HCT116 (cell line): ENCODE measurements at regions not wholly inside any gene's neighbourhood (a gene's known extent, or its start where the extent isn't known, plus 50 kb on each side); places are given as distances from the start of the nearest gene placed in this dataset.
A peak's percentile ranks its signal among the peaks of the same experiment; 100 is the strongest.

Experiments used
- ATAC-seq: fragments of 200-7000 bp; cut with Tn5 transposase; 2 replicates; pipeline ENCODE4 v1.9.1; 2020; ENCODE audit warnings: mild to moderate bottlenecking, moderate library complexity
- BruUV-seq: library from RNA; stranded (reverse); fragments of 400-500 nt; replicated peaks from 2 replicates; lab custom pipeline; 2021; lab: Mats Ljungman, UMichigan
- CTCF ChIA-PET: fragments of 300-600 bp; sonication (Branson Sonifier 250); formaldehyde crosslinking; loops from one replicate; lab custom pipeline; 2021; ENCODE audit warnings: antibody characterized with exemption; lab: Charles Lee
- POLR2A ChIA-PET: fragments of 300-600, 350-600 bp; sonication (Branson Sonifier 250); formaldehyde crosslinking; loops from one replicate; lab custom pipeline; 2021; ENCODE audit warnings: antibody characterized with exemption; lab: Charles Lee
- RAD21 ChIA-PET, 2 experiments: fragments of 300-600 bp; sonication (Branson Sonifier 250); formaldehyde crosslinking; loops; one replicate each; lab custom pipeline; 2023; ENCODE audit warnings: low total read pairs in 2 of 2; ENCODE audit not compliant: uncharacterized antibody in 2 of 2, unreplicated experiment in 2 of 2, low non-redundant PET in 1 of 2; lab: Charles Lee
- DNase-seq: peaks from one replicate; pipeline ENCODE4 v3.0.0-alpha.2; 2010; ENCODE audit warnings: low read depth, low spot score
- H2AFZ ChIP-seq: fragments of 200-600 bp; shearing (Covaris generic), sonication (generic); 2 replicates; pipeline ENCODE4 v1.6.1; 2017; ENCODE audit warnings: low read depth, mixed run types, mixed read lengths, antibody characterized with exemption, low read length; ENCODE audit not compliant: poor library complexity, severe bottlenecking
- H3K27ac ChIP-seq: 2 replicates; pipeline ENCODE4 v1.5.1; 2012; ENCODE audit warnings: low read depth, low read length
- H3K27me3 ChIP-seq: fragments of 200-600 bp; sonication (generic); 2 replicates; pipeline ENCODE4 v1.6.1; 2016; ENCODE audit warnings: mixed run types, low read length, mixed read lengths; ENCODE audit not compliant: insufficient read depth
- H3K36me3 ChIP-seq, 2 experiments: fragments of 200-500 bp in 1 of 2; fragments of 200-600 bp in 1 of 2; sonication (Bioruptor generic) in 1 of 2; sonication (generic) in 1 of 2; 2 replicates each; pipeline versions ENCODE4 v1.5.1 to v1.6.1; 2014 to 2016; ENCODE audit warnings: low read length in 2 of 2, inconsistent platforms in 1 of 2, mixed read lengths in 1 of 2, mixed run types in 1 of 2; ENCODE audit not compliant: insufficient read depth in 2 of 2, control insufficient read depth in 1 of 2
- H3K4me1 ChIP-seq, 2 experiments: fragments of 200-600 bp in 1 of 2; sonication (generic) in 1 of 2; 2 replicates each; pipeline versions ENCODE4 v1.5.1 to v1.6.1; 2012 to 2017; ENCODE audit warnings: low read length in 2 of 2, inconsistent platforms in 1 of 2, mild to moderate bottlenecking in 1 of 2, mixed read lengths in 1 of 2, mixed run types in 1 of 2, moderate library complexity in 1 of 2; ENCODE audit not compliant: insufficient read depth in 2 of 2, control insufficient read depth in 1 of 2
- H3K4me2 ChIP-seq: fragments of 200-600 bp; sonication (generic); 2 replicates; pipeline ENCODE4 v1.6.1; 2017; ENCODE audit warnings: mixed run types, low read length, mixed read lengths
- H3K4me3 ChIP-seq, 2 experiments: fragments of 200-600 bp in 1 of 2; sonication (generic) in 1 of 2; replicated peaks in 1 of 2; 2 replicates each; pipeline ENCODE4 v1.5.1; 2011 to 2016; ENCODE audit warnings: low read length in 2 of 2, control low read depth in 1 of 2, low read depth in 1 of 2, mild to moderate bottlenecking in 1 of 2, mixed read lengths in 1 of 2, mixed run types in 1 of 2
- H3K79me2 ChIP-seq: fragments of 200-600 bp; sonication (generic); 2 replicates; pipeline ENCODE4 v1.6.1; 2017; ENCODE audit warnings: mild to moderate bottlenecking, mixed run types, low read length, moderate library complexity, mixed read lengths; ENCODE audit not compliant: insufficient read depth
- H3K9ac ChIP-seq: fragments of 200-600 bp; sonication (generic); 2 replicates; pipeline ENCODE4 v1.6.1; 2016; ENCODE audit warnings: low read length, mixed read lengths
- H3K9me2 ChIP-seq: fragments of 200-600 bp; sonication (generic), shearing (Covaris generic); 2 replicates; pipeline ENCODE4 v1.6.1; 2017; ENCODE audit warnings: mixed run types, mild to moderate bottlenecking, moderate library complexity; ENCODE audit not compliant: insufficient read depth
- H3K9me3 ChIP-seq, 2 experiments: fragments of 200-500 bp in 1 of 2; fragments of 200-600 bp in 1 of 2; sonication (Bioruptor generic) in 1 of 2; sonication (generic) in 1 of 2; 2 replicates each; pipeline ENCODE4 v1.6.1; 2014 to 2017; ENCODE audit warnings: low read length in 2 of 2, mixed read lengths in 2 of 2, inconsistent platforms in 1 of 2, low read depth in 1 of 2, mild to moderate bottlenecking in 1 of 2, mixed run types in 1 of 2, moderate library complexity in 1 of 2; ENCODE audit not compliant: control insufficient read depth in 1 of 2, insufficient read depth in 1 of 2
- H4K20me1 ChIP-seq: fragments of 200-600 bp; sonication (generic), shearing (Covaris generic); 2 replicates; pipeline ENCODE4 v1.6.1; 2017; ENCODE audit warnings: mixed run types, mild to moderate bottlenecking, moderate library complexity; ENCODE audit not compliant: insufficient read depth
- ATF3 ChIP-seq: IDR thresholded peaks from 2 replicates; pipeline ENCODE4 v1.6.1; 2012
- CBX3 ChIP-seq: IDR thresholded peaks from 2 replicates; pipeline ENCODE4 v1.6.1; 2012; ENCODE audit warnings: low read depth
- CEBPB ChIP-seq: IDR thresholded peaks from 2 replicates; pipeline ENCODE4 v1.6.1; 2012; ENCODE audit warnings: low read depth
- EGR1 ChIP-seq: IDR thresholded peaks from 2 replicates; pipeline ENCODE4 v1.6.1; 2012; ENCODE audit warnings: low read depth
- ELF1 ChIP-seq: IDR thresholded peaks from 2 replicates; pipeline ENCODE4 v1.6.1; 2012; ENCODE audit warnings: low read depth, borderline replicate concordance
- EZH2phosphoT487 ChIP-seq: fragments of 200-600 bp; IDR thresholded peaks from 2 replicates; pipeline ENCODE4 v1.6.1; 2018; ENCODE audit warnings: antibody characterized with exemption, borderline replicate concordance
- FOSL1 ChIP-seq: IDR thresholded peaks from 2 replicates; pipeline ENCODE4 v1.6.1; 2012; ENCODE audit warnings: low read depth
- JUND ChIP-seq: IDR thresholded peaks from 2 replicates; pipeline ENCODE4 v1.6.1; 2012
- MAX ChIP-seq: IDR thresholded peaks from 2 replicates; pipeline ENCODE4 v1.6.1; 2012
- POLR2A ChIP-seq: IDR thresholded peaks from 2 replicates; pipeline ENCODE4 v1.7.0; 2011; ENCODE audit warnings: borderline replicate concordance; ENCODE audit not compliant: insufficient read depth, insufficient read length; ENCODE audit errors: extremely low read depth
- POLR2AphosphoS5 ChIP-seq: IDR thresholded peaks from 2 replicates; pipeline ENCODE4 v1.6.1; 2011; ENCODE audit warnings: mild to moderate bottlenecking, low read depth, low read length, moderate library complexity
- RAD21 ChIP-seq: IDR thresholded peaks from 2 replicates; pipeline ENCODE4 v1.6.1; 2012; ENCODE audit warnings: low read depth, mild to moderate bottlenecking
- SIN3A ChIP-seq: IDR thresholded peaks from 2 replicates; pipeline ENCODE4 v1.6.1; 2012; ENCODE audit warnings: low read depth
- SP1 ChIP-seq: IDR thresholded peaks from 2 replicates; pipeline ENCODE4 v1.6.1; 2012; ENCODE audit warnings: low read depth
- SRF ChIP-seq: IDR thresholded peaks from 2 replicates; pipeline ENCODE4 v1.6.1; 2012; ENCODE audit warnings: low read depth
- TCF7L2 ChIP-seq: IDR thresholded peaks from 2 replicates; pipeline ENCODE4 v1.7.0; 2011; ENCODE audit warnings: borderline replicate concordance, inconsistent platforms; ENCODE audit not compliant: insufficient read depth, insufficient read length; ENCODE audit errors: extremely low read depth
- YY1 ChIP-seq: IDR thresholded peaks from 2 replicates; pipeline ENCODE4 v1.6.1; 2011; ENCODE audit warnings: low read length, low read depth, moderate library complexity, mild to moderate bottlenecking; ENCODE audit not compliant: insufficient replicate concordance; ENCODE audit errors: extremely low read depth
- ZNF274 ChIP-seq: fragments of 200-500 bp; sonication (Bioruptor generic); IDR thresholded peaks from 2 replicates; pipeline ENCODE4 v1.6.1; 2014; ENCODE audit warnings: mild to moderate bottlenecking, low read depth, low read length, inconsistent platforms
- intact Hi-C: fragments of 100-400 bp; cut with micrococcal nuclease; formaldehyde crosslinking; loops from 2 replicates; pipeline ENCODE4 v1.10.0; 2022
- TF ChIP-seq, protein P1 (sequence below), 3 experiments: fragments of 200-600 bp in 1 of 3; sonication (generic) in 1 of 3; IDR thresholded peaks in 2 of 3; conservative IDR thresholded peaks in 1 of 3; 2 replicates each; pipeline ENCODE4 v1.5.1; 2012 to 2017; ENCODE audit warnings: low read depth in 2 of 3, low read length in 2 of 3, antibody characterized with exemption in 1 of 3, borderline replicate concordance in 1 of 3, control low read depth in 1 of 3, mild to moderate bottlenecking in 1 of 3, mixed read lengths in 1 of 3, mixed run types in 1 of 3, moderate library complexity in 1 of 3; ENCODE audit not compliant: insufficient read depth in 1 of 3

- H3K9ac ChIP-seq = no peak overlapping the region
- H4K20me1 ChIP-seq = no peaks in the 10 kb centered on the region
- no peak for ATAC-seq
- no peak overlapping the region for H3K27ac ChIP-seq
- ChIA-PET CTCF (no interaction called here), POLR2A (no interaction called here), RAD21 (no interaction called here)
- no TSS peak for BruUV-seq
- peak overlapping the region; percentile 27 for H2AFZ ChIP-seq
- no peak overlapping the region for H3K4me3 ChIP-seq
- H3K27me3 ChIP-seq = no peaks in the 10 kb centered on the region
- DNase-seq = no peak
- H3K4me2 ChIP-seq = no peak overlapping the region
- H3K36me3 ChIP-seq = no peaks in the 10 kb centered on the region
- intact Hi-C loops = no loop called here
- H3K9me2 ChIP-seq = no peaks in the 10 kb centered on the region
- no peaks in the 10 kb centered on the region for H3K9me3 ChIP-seq
- H3K79me2 ChIP-seq = no peaks in the 10 kb centered on the region
- no peaks in the 10 kb centered on the region for H3K4me1 ChIP-seq
- TF ChIP-seq, protein P1, sequence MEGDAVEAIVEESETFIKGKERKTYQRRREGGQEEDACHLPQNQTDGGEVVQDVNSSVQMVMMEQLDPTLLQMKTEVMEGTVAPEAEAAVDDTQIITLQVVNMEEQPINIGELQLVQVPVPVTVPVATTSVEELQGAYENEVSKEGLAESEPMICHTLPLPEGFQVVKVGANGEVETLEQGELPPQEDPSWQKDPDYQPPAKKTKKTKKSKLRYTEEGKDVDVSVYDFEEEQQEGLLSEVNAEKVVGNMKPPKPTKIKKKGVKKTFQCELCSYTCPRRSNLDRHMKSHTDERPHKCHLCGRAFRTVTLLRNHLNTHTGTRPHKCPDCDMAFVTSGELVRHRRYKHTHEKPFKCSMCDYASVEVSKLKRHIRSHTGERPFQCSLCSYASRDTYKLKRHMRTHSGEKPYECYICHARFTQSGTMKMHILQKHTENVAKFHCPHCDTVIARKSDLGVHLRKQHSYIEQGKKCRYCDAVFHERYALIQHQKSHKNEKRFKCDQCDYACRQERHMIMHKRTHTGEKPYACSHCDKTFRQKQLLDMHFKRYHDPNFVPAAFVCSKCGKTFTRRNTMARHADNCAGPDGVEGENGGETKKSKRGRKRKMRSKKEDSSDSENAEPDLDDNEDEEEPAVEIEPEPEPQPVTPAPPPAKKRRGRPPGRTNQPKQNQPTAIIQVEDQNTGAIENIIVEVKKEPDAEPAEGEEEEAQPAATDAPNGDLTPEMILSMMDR (IDR thresholded peaks at IDR 0.05 in 2 of 3, conservative IDR thresholded peaks at IDR 0.05 in 1 of 3; ENCODE audit: borderline replicate concordance in 1 of 3, insufficient read depth in 1 of 3, low read depth in 2 of 3, low read length in 2 of 3) = no peak
- TF ChIP-seq EZH2phosphoT487 (no peak), RAD21 (no peak), POLR2AphosphoS5 (no peak), SP1 (no peak), CEBPB (no peak), TCF7L2 (no peak), ZNF274 (no peak), JUND (no peak), FOSL1 (no peak), MAX (no peak), YY1 (no peak), CBX3 (no peak), EGR1 (no peak), SRF (no peak), SIN3A (no peak), ELF1 (no peak), POLR2A (no peak), ATF3 (no peak)
Measured at GRCh38 chr5:91898898-91899297, 515.8 kb upstream of the ARRDC3 start.
